Esophagus muscularis mucosa (tissue), 4 donors: ENCODE measurements at regions not wholly inside any gene's neighbourhood (a gene's known extent, or its start where the extent isn't known, plus 50 kb on each side); places are given as distances from the start of the nearest gene placed in this dataset.

Experiments
- DNase-seq: peaks from one replicate; pipeline ENCODE4 v3.0.0-alpha.2; 2017; ENCODE audit errors: extremely low spot score
- H3K27ac ChIP-seq, 4 donors: fragments of 200-600 bp; sonication (generic); replicated peaks in 1 of 4; 1 replicate in 3 of 4; 2 replicates in 1 of 4; pipeline ENCODE4 v1.5.1; 2016 to 2019; ENCODE audit warnings: mild to moderate bottlenecking in 1 of 4
- H3K27me3 ChIP-seq, 4 donors: fragments of 200-600 bp; sonication (generic); one replicate each; pipeline versions ENCODE4 v1.5.1 to v1.6.0; 2016 to 2019
- H3K36me3 ChIP-seq, 4 donors: fragments of 200-600 bp; sonication (generic); one replicate each; pipeline ENCODE4 v1.5.1; 2016 to 2019
- H3K4me1 ChIP-seq, 4 donors: fragments of 200-600 bp; sonication (generic); one replicate each; pipeline ENCODE4 v1.5.1; 2016 to 2019
- H3K4me3 ChIP-seq, 4 donors: fragments of 200-600 bp; sonication (generic); 1 replicate in 2 of 4; 2 replicates in 2 of 4; pipeline ENCODE4 v1.5.1; 2016 to 2019; ENCODE audit warnings: mild to moderate bottlenecking in 4 of 4, moderate library complexity in 1 of 4
- H3K9me3 ChIP-seq, 4 donors: fragments of 200-600 bp; sonication (generic); 1 replicate in 3 of 4; 2 replicates in 1 of 4; pipeline ENCODE4 v1.5.1; 2016 to 2019
- EP300 ChIP-seq: sonication (generic); formaldehyde crosslinking; IDR thresholded peaks from one replicate; pipeline ENCODE4 v1.6.1; 2017; ENCODE audit warnings: antibody characterized with exemption
- POLR2A ChIP-seq: fragments of 450-650 bp; IDR thresholded peaks from one replicate; pipeline ENCODE4 v1.6.1; 2017; ENCODE audit warnings: antibody characterized with exemption, moderate library complexity, mild to moderate bottlenecking, low read depth
- POLR2AphosphoS5 ChIP-seq, 2 donors: sonication (generic); formaldehyde crosslinking; IDR thresholded peaks; one replicate each; pipeline ENCODE4 v1.6.1; 2017; ENCODE audit warnings: antibody characterized with exemption in 2 of 2
- WGBS: methylation state at CpG from one replicate; pipeline ENCODE4 v1.1.5; 2018; 5-methylcytosine and 5-hydroxymethylcytosine counted together
- intact Hi-C: fragments of 100-400 bp; cut with DNase I; formaldehyde crosslinking; loops from one replicate; pipeline ENCODE4 v1.15.1; 2023
- TF ChIP-seq, protein P1 (sequence below), 3 experiments: fragments of 200-600 bp in 2 of 3; fragments of 450-650 bp in 1 of 3; sonication (generic) in 2 of 3; IDR thresholded peaks; one replicate each; pipeline ENCODE4 v1.5.1; 2017 to 2019; ENCODE audit warnings: antibody characterized with exemption in 3 of 3, mild to moderate bottlenecking in 2 of 3, moderate library complexity in 1 of 3

DNA sequence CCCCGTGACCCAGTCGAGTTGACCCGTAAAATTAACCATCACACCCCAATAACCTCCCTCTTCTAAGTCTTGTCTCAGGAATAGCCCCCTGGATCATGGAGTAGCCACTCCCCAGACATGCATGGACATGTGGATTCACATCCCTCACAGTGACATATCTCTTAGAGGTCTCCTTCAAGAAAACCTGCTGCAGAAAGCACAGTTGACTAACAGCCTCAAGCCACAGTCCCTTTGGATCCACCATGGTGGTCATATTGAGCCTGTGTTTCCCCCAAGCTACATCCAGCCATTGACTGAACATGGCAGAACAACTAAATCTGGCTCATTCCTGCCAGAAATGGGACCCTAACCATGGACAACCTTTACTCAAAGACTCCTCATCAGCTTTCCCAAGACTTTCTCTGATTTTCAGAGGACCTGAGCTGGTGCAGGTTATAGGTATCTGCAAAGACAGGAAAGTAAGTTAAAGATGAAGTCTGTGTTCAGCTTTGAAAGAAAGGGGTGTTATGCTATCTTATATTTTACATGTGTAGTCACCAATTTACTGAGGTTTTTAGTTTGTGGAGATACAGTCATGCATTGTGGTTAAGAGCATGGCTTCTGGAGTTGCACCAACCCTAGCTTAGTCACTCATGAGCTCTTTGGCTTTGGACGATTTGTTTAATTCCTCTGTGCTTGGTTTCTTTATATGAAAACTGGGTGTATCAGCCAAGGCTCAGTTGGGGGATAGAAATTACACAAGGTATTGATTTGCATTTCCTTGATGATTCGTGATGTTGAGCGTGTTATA, 219.1 kb downstream of the MYLK4 start:
- TF ChIP-seq, protein P1, sequence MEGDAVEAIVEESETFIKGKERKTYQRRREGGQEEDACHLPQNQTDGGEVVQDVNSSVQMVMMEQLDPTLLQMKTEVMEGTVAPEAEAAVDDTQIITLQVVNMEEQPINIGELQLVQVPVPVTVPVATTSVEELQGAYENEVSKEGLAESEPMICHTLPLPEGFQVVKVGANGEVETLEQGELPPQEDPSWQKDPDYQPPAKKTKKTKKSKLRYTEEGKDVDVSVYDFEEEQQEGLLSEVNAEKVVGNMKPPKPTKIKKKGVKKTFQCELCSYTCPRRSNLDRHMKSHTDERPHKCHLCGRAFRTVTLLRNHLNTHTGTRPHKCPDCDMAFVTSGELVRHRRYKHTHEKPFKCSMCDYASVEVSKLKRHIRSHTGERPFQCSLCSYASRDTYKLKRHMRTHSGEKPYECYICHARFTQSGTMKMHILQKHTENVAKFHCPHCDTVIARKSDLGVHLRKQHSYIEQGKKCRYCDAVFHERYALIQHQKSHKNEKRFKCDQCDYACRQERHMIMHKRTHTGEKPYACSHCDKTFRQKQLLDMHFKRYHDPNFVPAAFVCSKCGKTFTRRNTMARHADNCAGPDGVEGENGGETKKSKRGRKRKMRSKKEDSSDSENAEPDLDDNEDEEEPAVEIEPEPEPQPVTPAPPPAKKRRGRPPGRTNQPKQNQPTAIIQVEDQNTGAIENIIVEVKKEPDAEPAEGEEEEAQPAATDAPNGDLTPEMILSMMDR (IDR thresholded peaks at IDR 0.05): no peak
- TF ChIP-seq POLR2A (no peak), EP300 (no peak), POLR2AphosphoS5 (IDR thresholded peaks at IDR 0.05) (no peak)
- DNase-seq: no peak
- no peak overlapping the region for H3K27ac ChIP-seq
- H3K36me3 ChIP-seq: no peaks in the 10 kb centered on the region
- H3K4me1 ChIP-seq: no peaks in the 10 kb centered on the region
- H3K4me3 ChIP-seq: no peak overlapping the region
- no peaks in the 10 kb centered on the region for H3K27me3 ChIP-seq
- intact Hi-C loops: no loop called here
- 82% methylated on average over 6 of the region's 6 CpGs for WGBS
- H3K9me3 ChIP-seq: no peaks in the 10 kb centered on the region

GRCh38 chr6:2529211-2529719, 221.5 kb downstream of the MYLK4 start:
- TF ChIP-seq, protein P1 (IDR thresholded peaks at IDR 0.05): no peak
- TF ChIP-seq POLR2A (no peak), EP300 (no peak), POLR2AphosphoS5 (IDR thresholded peaks at IDR 0.05) (no peak)
- peaks cover 0 to 2% (median under 1%) of the 10 kb centered on the region in 4 donors for H3K9me3 ChIP-seq
- DNase-seq: no peak
- intact Hi-C loops: no loop called here
- no peak overlapping the region for H3K4me3 ChIP-seq
- H3K4me1 ChIP-seq: no peaks in the 10 kb centered on the region
- 44% methylated on average over 2 of the region's 7 CpGs for WGBS
- no peak overlapping the region for H3K27ac ChIP-seq
- H3K27me3 ChIP-seq: no peaks in the 10 kb centered on the region
- H3K36me3 ChIP-seq: no peaks in the 10 kb centered on the region

- no peak for TF ChIP-seq EP300
- no peak for TF ChIP-seq POLR2A
- TF ChIP-seq, protein P1 (IDR thresholded peaks at IDR 0.05): no peak
- TF ChIP-seq POLR2AphosphoS5 (IDR thresholded peaks at IDR 0.05): no peak
- Histone ChIP-seq H3K27me3 (no peaks in the 10 kb centered on the region), H3K36me3 (no peaks in the 10 kb centered on the region), H3K9me3 (peaks cover 0 to 5% (median 2%) of the 10 kb centered on the region in 4 donors), H3K4me1 (no peaks in the 10 kb centered on the region), H3K27ac (no peak overlapping the region), H3K4me3 (no peak overlapping the region)
- intact Hi-C loops: no loop called here
- 78% methylated on average over 4 of the region's 4 CpGs for WGBS
- DNase-seq: no peak
Measured at GRCh38 chr6:2528156-2528555, 222.6 kb downstream of the MYLK4 start.

DNA sequence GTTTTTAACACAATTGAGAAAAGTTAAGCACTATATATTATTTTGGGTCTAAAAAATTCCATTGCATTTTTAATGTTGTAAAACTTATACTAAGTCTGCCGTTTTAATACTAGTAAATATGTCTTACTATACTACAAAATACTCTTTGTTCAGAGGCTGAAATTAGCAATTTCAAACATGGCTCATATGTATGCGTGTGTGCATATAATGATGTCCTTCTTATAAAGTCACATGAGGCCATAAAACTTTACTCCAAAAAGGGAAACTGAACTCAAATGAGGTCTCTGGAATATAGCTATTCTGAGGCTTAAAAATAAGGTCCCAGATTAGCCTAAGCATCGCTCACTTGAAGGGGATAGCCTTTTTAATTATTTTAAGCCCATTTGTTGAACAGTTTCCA, 224.0 kb downstream of the MYLK4 start:
- Histone ChIP-seq H3K4me3 (no peak overlapping the region), H3K36me3 (no peaks in the 10 kb centered on the region), H3K27me3 (no peaks in the 10 kb centered on the region), H3K4me1 (no peaks in the 10 kb centered on the region), H3K27ac (no peak overlapping the region), H3K9me3 (peaks cover 0 to 5% (median 2%) of the 10 kb centered on the region in 4 donors)
- WGBS: 84% methylated on average over 3 of the region's 3 CpGs
- TF ChIP-seq, protein P1 (IDR thresholded peaks at IDR 0.05): no peak
- no peak for TF ChIP-seq POLR2A
- TF ChIP-seq EP300: no peak
- TF ChIP-seq POLR2AphosphoS5 (IDR thresholded peaks at IDR 0.05): no peak
- intact Hi-C loops: no loop called here
- DNase-seq: no peak
